Lower leg skin (tissue), 3 donors: ENCODE measurements at regions not wholly inside any gene's neighbourhood (a gene's known extent, or its start where the extent isn't known, plus 50 kb on each side); places are given as distances from the start of the nearest gene placed in this dataset.

Experiments used
- POLR2A ChIP-seq, 2 donors: fragments of 450-650 bp; IDR thresholded peaks; one replicate each; pipeline ENCODE4 v1.6.1; 2016 to 2017; ENCODE audit warnings: antibody characterized with exemption in 2 of 2, mild to moderate bottlenecking in 1 of 2, moderate library complexity in 1 of 2
- TF ChIP-seq, protein P1 (sequence below), 3 donors: fragments of 450-650 bp; IDR thresholded peaks; one replicate each; pipeline ENCODE4 v1.5.1; 2016; ENCODE audit warnings: antibody characterized with exemption in 3 of 3, mild to moderate bottlenecking in 3 of 3, moderate library complexity in 2 of 3

DNA sequence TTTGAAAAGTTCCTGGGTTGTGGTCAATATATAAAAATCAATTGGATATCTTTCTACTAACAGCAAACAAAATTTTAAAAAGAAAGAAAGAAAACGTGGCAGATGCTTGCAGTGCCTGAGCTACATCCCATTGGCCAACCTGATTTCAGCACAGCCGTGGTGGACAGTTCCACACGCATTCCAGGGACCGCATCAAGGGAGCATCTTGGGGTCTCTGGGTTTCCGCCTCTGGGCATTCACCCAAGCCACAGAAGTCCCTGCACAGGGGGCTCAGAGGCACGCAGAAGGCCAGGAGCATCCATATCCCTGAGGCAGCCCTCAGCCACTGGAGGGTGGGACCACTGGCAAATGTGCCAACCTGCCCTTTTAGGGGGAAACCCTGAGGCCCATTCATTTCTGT is 254.5 kb upstream of the RNF32 start:
- no peak for TF ChIP-seq POLR2A (IDR thresholded peaks at IDR 0.05)
- TF ChIP-seq, protein P1, sequence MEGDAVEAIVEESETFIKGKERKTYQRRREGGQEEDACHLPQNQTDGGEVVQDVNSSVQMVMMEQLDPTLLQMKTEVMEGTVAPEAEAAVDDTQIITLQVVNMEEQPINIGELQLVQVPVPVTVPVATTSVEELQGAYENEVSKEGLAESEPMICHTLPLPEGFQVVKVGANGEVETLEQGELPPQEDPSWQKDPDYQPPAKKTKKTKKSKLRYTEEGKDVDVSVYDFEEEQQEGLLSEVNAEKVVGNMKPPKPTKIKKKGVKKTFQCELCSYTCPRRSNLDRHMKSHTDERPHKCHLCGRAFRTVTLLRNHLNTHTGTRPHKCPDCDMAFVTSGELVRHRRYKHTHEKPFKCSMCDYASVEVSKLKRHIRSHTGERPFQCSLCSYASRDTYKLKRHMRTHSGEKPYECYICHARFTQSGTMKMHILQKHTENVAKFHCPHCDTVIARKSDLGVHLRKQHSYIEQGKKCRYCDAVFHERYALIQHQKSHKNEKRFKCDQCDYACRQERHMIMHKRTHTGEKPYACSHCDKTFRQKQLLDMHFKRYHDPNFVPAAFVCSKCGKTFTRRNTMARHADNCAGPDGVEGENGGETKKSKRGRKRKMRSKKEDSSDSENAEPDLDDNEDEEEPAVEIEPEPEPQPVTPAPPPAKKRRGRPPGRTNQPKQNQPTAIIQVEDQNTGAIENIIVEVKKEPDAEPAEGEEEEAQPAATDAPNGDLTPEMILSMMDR (IDR thresholded peaks at IDR 0.05): no peak
